ENCODE measurements at regions not wholly inside any gene's neighbourhood (a gene's known extent, or its start where the extent isn't known, plus 50 kb on each side); places are given as distances from the start of the nearest gene placed in this dataset.
"Not testable (repeated sequence)": the region's sequence is repeated elsewhere in the genome, so short reads cannot be mapped to it uniquely, and the experiment has no call there.

- H3K27ac ChIP-seq = no peak overlapping the region
- no peak for TF ChIP-seq ZFX (IDR thresholded peaks at IDR 0.05; ENCODE audit: borderline replicate concordance)
- no peak for TF ChIP-seq CTCF (IDR thresholded peaks at IDR 0.05)
These were observed 535.1 kb downstream of the TMX3 start for GRCh38 chr18:68179811-68180210.

GRCh38 chr18:68178921-68179320 is 536.0 kb downstream of the TMX3 start:
- peak overlapping the region; percentile 62 for H3K27ac ChIP-seq
- TF ChIP-seq ZFX (IDR thresholded peaks at IDR 0.05; ENCODE audit: borderline replicate concordance) = no peak
- TF ChIP-seq CTCF (IDR thresholded peaks at IDR 0.05) = no peak

GRCh38 chr18:68177807-68178702 is 536.9 kb downstream of the TMX3 start:
- TF ChIP-seq ZFX (IDR thresholded peaks at IDR 0.05; ENCODE audit: borderline replicate concordance) (no peak), CTCF (IDR thresholded peaks at IDR 0.05) (no peak)
- H3K27ac ChIP-seq = peak overlapping the region; percentile 62

GRCh38 chr18:68176901-68177300 is 538.0 kb downstream of the TMX3 start:
- no peak overlapping the region for H3K27ac ChIP-seq
- TF ChIP-seq ZFX (IDR thresholded peaks at IDR 0.05; ENCODE audit: borderline replicate concordance) (no peak), CTCF (IDR thresholded peaks at IDR 0.05) (no peak)

GRCh38 chr18:68172842-68173549 is 541.9 kb downstream of the TMX3 start:
- H3K27ac ChIP-seq = no peak overlapping the region
- TF ChIP-seq CTCF (IDR thresholded peaks at IDR 0.05) (0 out of 2 replicates have a peak, but pooled peaks have one; percentile 12), ZFX (IDR thresholded peaks at IDR 0.05; ENCODE audit: borderline replicate concordance) (no peak)

- TF ChIP-seq ZFX (IDR thresholded peaks at IDR 0.05; ENCODE audit: borderline replicate concordance) (no peak), CTCF (IDR thresholded peaks at IDR 0.05) (no peak)
- H3K27ac ChIP-seq = no peak overlapping the region
These were observed 550.0 kb downstream of the TMX3 start for GRCh38 chr18:68164909-68165308.

- H3K27ac ChIP-seq = not testable (repeated sequence)
These were observed 561.1 kb downstream of the TMX3 start for GRCh38 chr18:68153821-68154220.
